GM06990 (cell line): ENCODE measurements at regions not wholly inside any gene's neighbourhood (a gene's known extent, or its start where the extent isn't known, plus 50 kb on each side); places are given as distances from the start of the nearest gene placed in this dataset.

Experiments
- DNase-seq: peaks from one replicate; pipeline ENCODE4 v3.0.0-alpha.2; 2011; ENCODE audit not compliant: insufficient read length; ENCODE audit errors: extremely low read depth
- H3K27me3 ChIP-seq: replicated peaks from 2 replicates; pipeline ENCODE4 v1.6.0; 2011; ENCODE audit warnings: low read length; ENCODE audit not compliant: control insufficient read depth, insufficient read depth
- H3K36me3 ChIP-seq: 2 replicates; pipeline ENCODE4 v1.5.1; 2011; ENCODE audit warnings: low read length; ENCODE audit not compliant: control insufficient read depth, insufficient read depth
- H3K4me3 ChIP-seq: replicated peaks from 2 replicates; pipeline ENCODE4 v1.5.1; 2011; ENCODE audit warnings: low read depth, mild to moderate bottlenecking, control low read depth, low read length
- TF ChIP-seq, protein P1 (sequence below): IDR thresholded peaks from 2 replicates; pipeline ENCODE4 v1.5.1; 2011; ENCODE audit warnings: low read length, control low read depth, mild to moderate bottlenecking, inconsistent platforms; ENCODE audit not compliant: insufficient read depth, poor library complexity, severe bottlenecking

DNA sequence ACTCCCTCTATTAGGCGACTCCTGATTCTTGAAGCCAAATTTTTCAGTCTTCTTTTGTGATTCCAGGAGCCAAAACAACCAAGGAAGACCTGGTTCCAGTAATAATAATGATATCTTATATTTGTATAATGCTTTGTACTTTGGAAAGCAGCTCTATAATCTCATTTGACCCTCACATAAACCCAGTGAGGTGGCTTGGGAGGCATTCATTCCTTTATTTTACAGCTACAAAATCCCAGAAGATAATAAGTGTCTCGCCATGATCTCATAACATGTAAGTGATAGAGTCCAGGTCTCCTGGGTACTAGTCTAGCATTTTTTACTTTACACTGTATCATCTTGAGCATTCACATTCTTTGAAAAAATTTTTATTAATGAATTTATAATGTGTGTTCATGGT is 143.1 kb downstream of the ACTBL2 start:
- no peak overlapping the region for H3K4me3 ChIP-seq
- TF ChIP-seq, protein P1, sequence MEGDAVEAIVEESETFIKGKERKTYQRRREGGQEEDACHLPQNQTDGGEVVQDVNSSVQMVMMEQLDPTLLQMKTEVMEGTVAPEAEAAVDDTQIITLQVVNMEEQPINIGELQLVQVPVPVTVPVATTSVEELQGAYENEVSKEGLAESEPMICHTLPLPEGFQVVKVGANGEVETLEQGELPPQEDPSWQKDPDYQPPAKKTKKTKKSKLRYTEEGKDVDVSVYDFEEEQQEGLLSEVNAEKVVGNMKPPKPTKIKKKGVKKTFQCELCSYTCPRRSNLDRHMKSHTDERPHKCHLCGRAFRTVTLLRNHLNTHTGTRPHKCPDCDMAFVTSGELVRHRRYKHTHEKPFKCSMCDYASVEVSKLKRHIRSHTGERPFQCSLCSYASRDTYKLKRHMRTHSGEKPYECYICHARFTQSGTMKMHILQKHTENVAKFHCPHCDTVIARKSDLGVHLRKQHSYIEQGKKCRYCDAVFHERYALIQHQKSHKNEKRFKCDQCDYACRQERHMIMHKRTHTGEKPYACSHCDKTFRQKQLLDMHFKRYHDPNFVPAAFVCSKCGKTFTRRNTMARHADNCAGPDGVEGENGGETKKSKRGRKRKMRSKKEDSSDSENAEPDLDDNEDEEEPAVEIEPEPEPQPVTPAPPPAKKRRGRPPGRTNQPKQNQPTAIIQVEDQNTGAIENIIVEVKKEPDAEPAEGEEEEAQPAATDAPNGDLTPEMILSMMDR, result no peak
- no peaks in the 10 kb centered on the region for H3K36me3 ChIP-seq
- no peak for DNase-seq
- H3K27me3 ChIP-seq, result no peaks in the 10 kb centered on the region; the same call in 1 of the 2 replicates

DNA sequence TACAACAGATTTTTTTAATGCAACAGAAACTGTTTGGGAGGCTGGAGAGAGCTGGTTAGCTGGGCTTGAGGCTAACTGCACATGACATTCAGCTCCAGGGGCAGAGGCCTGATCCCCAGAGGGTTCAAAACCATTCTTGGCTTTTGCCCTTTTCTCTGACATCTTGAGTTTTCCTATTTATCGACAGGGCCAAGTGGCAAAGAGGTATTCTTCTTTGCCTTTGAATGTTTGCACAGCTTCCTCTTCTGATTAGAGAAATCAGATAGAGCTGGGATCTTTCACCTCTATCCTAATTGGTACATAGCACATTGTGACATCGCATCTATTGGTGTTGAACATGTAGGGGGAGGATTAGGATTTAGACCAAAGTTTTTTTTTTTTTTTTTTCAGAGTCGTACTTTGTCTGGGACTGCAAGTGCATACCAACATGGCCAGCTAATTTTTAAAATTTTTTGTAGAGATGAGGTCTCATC is 143.7 kb downstream of the ACTBL2 start:
- TF ChIP-seq, protein P1, result no peak
- no peak overlapping the region for H3K4me3 ChIP-seq
- DNase-seq, result no peak

DNA sequence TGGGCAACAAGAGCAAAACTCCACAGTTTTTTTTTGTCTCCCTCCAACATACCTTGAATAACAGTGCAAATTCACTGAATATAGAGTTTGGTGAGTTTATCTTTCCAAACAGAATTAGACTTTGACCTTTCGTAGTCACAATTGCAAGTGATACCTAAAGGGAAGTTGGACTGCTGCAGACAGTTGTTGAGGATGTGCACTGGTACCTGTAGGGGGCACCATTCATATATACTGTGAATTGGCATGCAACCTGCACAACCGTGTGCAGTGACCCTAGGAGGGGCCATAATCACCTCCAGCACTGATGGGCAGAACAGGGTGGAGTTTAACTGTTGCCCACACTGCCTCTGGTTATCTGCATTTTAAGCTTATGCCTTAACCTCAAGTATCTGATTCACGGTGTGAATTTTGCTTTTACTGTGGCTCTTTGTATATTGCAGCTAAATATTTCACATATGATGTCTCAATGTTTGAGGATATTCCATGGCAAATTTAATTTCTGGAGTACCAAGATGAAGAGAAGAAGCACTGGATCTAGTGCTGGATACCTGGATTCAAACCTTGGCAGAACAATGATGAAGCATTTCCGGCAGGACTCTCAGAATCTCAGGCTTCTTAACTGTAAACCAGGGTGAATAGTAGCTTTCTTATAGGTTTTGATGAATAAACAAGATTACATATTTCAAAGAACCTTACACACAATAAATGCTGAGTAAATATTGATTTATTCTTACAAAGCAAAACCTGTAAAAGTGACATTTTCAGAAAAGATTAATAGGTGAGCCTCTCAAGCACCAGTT is 144.3 kb downstream of the ACTBL2 start:
- TF ChIP-seq, protein P1, result peak; percentile 64
- H3K27me3 ChIP-seq, result no peaks in the 10 kb centered on the region; the same call in 1 of the 2 replicates
- no peak for DNase-seq
- no peaks in the 10 kb centered on the region for H3K36me3 ChIP-seq
- H3K4me3 ChIP-seq, result no peak overlapping the region

More for the DNA sequence above, 143.7 kb downstream of the ACTBL2 start:
- Histone ChIP-seq H3K36me3 (no peaks in the 10 kb centered on the region), H3K27me3 (no peaks in the 10 kb centered on the region; the same call in 1 of the 2 replicates)

DNA sequence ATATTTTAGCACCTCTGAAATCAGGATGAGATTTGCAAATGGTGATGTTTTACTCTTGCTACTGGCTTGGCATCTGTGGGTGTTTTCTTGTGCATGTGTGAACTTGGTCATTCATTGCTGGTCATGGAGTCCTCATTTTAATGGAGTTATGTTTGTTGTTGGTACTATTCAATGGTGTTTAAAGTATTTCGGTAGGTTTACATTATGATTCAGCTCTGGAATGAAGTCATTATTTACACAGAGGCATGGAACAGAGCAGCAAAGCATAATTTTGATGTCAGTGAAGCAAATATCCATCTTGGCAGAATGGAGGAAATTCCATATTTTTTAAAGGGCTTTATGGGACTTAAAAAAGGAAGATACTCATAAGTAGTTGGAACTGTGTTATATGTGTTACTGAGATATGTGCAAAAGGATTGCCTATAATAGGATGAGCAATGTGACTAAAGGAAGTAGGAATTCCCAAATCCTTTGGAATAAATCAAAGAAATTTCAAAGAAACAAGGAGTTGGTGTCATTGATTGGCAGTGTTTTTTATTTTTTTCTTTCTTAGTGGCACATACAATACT is 147.4 kb downstream of the ACTBL2 start:
- no peaks in the 10 kb centered on the region for H3K27me3 ChIP-seq
- no peak overlapping the region for H3K4me3 ChIP-seq
- H3K36me3 ChIP-seq, result no peaks in the 10 kb centered on the region
- TF ChIP-seq, protein P1, result no peak
- no peak for DNase-seq

DNA sequence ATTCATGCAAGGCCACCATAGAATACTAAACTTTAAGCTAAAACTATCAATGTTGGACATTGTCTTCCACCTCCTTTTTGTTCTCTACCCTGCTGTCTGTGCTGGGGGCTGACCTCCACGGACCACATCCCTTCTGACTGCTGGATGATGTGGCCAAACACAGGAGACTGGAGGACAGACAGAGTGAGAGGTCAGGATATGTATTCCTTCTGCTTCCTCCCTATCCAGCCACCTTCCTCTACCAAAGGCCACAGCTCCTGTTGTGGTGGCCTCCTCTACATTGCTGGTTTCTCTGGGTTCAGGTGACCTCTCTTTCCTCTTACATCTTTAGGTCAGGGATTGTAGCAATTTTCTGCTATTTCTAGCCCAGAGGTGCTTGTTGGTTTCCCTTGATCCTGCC is 148.1 kb downstream of the ACTBL2 start:
- Histone ChIP-seq H3K27me3 (no peaks in the 10 kb centered on the region), H3K36me3 (no peaks in the 10 kb centered on the region), H3K4me3 (no peak overlapping the region)
- DNase-seq, result no peak
- TF ChIP-seq, protein P1, result no peak
